WI38 (cell line): ENCODE measurements at regions not wholly inside any gene's neighbourhood (a gene's known extent, or its start where the extent isn't known, plus 50 kb on each side); places are given as distances from the start of the nearest gene placed in this dataset.

Experiments used
- H3K4me3 ChIP-seq: 2 replicates; pipeline ENCODE4 v1.5.1; 2011; ENCODE audit warnings: low read depth, mild to moderate bottlenecking, control low read depth, low read length
- CTCF ChIP-seq: IDR thresholded peaks from 2 replicates; pipeline ENCODE4 v1.5.1; 2012; ENCODE audit warnings: low read depth, mild to moderate bottlenecking, control low read depth, low read length

DNA sequence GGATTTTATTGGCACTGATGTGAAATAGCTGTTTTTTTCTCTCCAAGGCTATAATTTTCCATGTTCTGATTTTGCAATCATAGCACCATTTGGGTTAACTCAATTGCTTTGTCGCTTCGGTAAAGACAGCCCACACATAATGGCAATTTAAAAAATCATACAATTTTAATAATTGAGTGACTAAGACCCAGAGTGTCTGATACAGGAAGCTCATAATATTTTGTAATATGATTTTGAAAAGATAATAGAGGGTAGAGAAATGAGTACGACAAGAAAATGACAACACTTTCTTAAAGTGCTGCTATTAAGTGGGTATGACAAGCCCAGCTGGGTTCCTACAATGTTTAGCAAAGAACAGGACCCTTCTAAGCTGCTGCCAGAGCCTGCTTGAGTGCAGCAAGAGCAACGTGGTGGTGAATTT is 439.1 kb downstream of the METTL15 start:
- no peak for TF ChIP-seq CTCF
- no peak overlapping the region for H3K4me3 ChIP-seq

- no peak for TF ChIP-seq CTCF
- H3K4me3 ChIP-seq: no peak overlapping the region
These were observed 437.3 kb downstream of the METTL15 start for GRCh38 chr11:28545536-28545935.

DNA sequence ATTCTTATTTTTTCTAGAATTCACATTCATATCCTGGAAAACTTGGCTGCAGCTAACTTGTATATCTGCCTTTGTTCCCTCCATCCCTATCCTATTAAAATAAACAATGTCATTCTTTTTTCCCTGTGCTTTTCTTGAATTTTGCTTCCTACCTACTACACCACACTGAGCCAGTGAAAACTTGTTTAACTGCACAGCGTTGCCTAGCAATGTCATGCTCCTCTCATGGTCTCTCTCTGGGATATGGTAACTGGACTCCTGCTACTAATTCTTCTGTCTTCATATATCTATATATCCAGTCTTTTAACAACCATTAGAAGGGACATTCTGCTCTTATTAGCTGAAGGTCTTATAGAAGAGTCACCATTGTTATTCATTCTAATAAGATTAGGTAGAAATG is 434.4 kb downstream of the METTL15 start:
- no peak overlapping the region for H3K4me3 ChIP-seq
- no peak for TF ChIP-seq CTCF

DNA sequence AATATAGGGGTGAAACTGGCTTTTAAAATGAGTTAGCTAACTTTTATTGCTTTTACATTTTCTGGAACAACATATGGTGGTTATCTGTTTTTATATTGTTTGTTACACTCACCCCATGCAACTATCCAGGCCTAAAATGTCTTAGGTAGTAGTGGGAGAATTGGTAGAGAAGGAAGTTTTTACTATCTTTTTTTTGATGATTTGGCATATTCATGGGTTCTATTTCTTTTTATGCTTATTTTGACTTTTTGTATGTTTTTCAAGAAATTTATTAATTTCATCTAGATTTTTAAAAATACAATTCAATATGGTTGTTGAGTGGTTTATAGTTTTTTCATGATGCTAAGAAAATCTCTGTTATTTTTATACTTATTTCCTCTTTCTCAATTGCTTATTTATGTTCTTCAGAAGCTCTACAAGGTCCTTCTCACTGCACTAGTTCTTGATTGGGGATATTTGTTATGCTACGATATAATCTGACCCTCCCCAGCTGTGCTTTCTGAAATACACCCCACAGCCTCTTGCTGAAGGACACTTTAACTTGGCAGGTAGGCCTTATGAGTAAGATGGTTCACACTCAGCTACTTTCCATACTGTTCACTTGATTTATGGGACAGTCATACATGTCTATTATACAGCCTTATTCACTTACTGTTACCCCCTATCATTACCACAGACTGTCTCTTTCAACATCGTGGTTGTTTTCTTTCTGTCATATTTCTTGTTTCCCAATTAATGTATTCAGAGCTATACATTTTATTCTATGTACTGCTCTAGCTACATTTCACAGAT is 431.2 kb downstream of the METTL15 start:
- TF ChIP-seq CTCF: no peak
- H3K4me3 ChIP-seq: no peak overlapping the region

- TF ChIP-seq CTCF: no peak
These were observed 429.6 kb downstream of the METTL15 start for GRCh38 chr11:28537822-28538221.

GRCh38 chr11:28536504-28537267 is 428.5 kb downstream of the METTL15 start:
- H3K4me3 ChIP-seq: no peak overlapping the region
- no peak for TF ChIP-seq CTCF

More at GRCh38 chr11:28537822-28538221, 429.6 kb downstream of the METTL15 start:
- no peak overlapping the region for H3K4me3 ChIP-seq

DNA sequence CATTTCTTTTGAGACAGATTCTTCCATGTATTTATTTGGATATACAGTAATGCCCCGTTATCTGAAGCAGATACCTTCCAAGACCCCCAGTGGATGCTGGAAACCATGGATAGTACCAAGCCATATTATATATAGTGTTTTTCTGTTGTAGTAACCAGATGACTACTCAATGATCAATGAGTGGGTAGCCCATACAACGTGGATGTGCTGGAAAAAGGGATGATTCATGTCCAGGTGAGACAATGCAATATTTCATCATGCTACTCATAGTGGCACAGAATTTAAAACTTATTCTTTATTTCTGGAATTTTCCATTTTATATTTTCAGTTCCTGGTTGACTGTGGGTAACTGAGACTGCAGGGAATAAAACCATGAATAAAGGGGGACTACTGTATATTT is 427.5 kb downstream of the METTL15 start:
- H3K4me3 ChIP-seq: no peak overlapping the region
- TF ChIP-seq CTCF: no peak
